Lung (tissue), 11 donors: ENCODE measurements at regions not wholly inside any gene's neighbourhood (a gene's known extent, or its start where the extent isn't known, plus 50 kb on each side); places are given as distances from the start of the nearest gene placed in this dataset.
A peak's percentile ranks its signal among the peaks of the same experiment; 100 is the strongest.

Source experiments
- ATAC-seq: fragments of 200-7000 bp; cut with Tn5 transposase; one replicate; pipeline ENCODE4 v1.9.1; 2020; ENCODE audit warnings: moderate number of reproducible peaks; ENCODE audit not compliant: insufficient read depth, low FRiP score
- DNase-seq, 3 donors: peaks; one replicate each; pipeline ENCODE4 v3.0.0-alpha.2; 2013 to 2017
- H3K27ac ChIP-seq, 2 donors: one replicate each; pipeline ENCODE4 v1.5.1; 2013; ENCODE audit warnings: mild to moderate bottlenecking in 2 of 2, moderate library complexity in 2 of 2, control low read depth in 1 of 2, inconsistent platforms in 1 of 2, low read depth in 1 of 2, low read length in 1 of 2
- H3K27me3 ChIP-seq, 3 donors: one replicate each; pipeline ENCODE4 v1.5.1; 2013; ENCODE audit warnings: low read length in 2 of 3; ENCODE audit not compliant: control insufficient read depth in 3 of 3, insufficient read depth in 3 of 3
- H3K36me3 ChIP-seq, 4 donors: one replicate each; pipeline ENCODE4 v1.5.1; 2013; ENCODE audit warnings: low read length in 4 of 4, mild to moderate bottlenecking in 1 of 4, moderate library complexity in 1 of 4; ENCODE audit not compliant: control insufficient read depth in 4 of 4, insufficient read depth in 4 of 4
- H3K4me1 ChIP-seq, 5 donors: one replicate each; pipeline ENCODE4 v1.5.1; 2013; ENCODE audit warnings: low read length in 5 of 5, mild to moderate bottlenecking in 2 of 5, moderate library complexity in 1 of 5; ENCODE audit not compliant: control insufficient read depth in 5 of 5, insufficient read depth in 5 of 5
- H3K4me3 ChIP-seq: one replicate; pipeline ENCODE4 v1.5.1; 2013; ENCODE audit warnings: mild to moderate bottlenecking, control low read depth, moderate library complexity
- H3K9ac ChIP-seq, 2 donors: one replicate each; pipeline ENCODE4 v1.5.1; 2013; ENCODE audit warnings: low read length in 2 of 2, control low read depth in 1 of 2; ENCODE audit not compliant: insufficient read depth in 1 of 2
- H3K9me3 ChIP-seq, 4 donors: one replicate each; pipeline ENCODE4 v1.5.1; 2013; ENCODE audit warnings: low read length in 3 of 4, mild to moderate bottlenecking in 1 of 4, moderate library complexity in 1 of 4; ENCODE audit not compliant: control insufficient read depth in 4 of 4, insufficient read depth in 3 of 4
- WGBS, 2 donors: extraction: QIAGEN DNeasy Blood & Tissue Kit; methylation state at CpG; one replicate each; pipeline ENCODE4 v1.1.7; 2013; 5-methylcytosine and 5-hydroxymethylcytosine counted together
- TF ChIP-seq, protein P1 (sequence below): IDR thresholded peaks from 2 replicates; pipeline ENCODE4 v1.5.1; 2012; ENCODE audit warnings: mild to moderate bottlenecking; ENCODE audit errors: control extremely low read depth, extremely low read depth
- donor health status: control.
- donor health status: control.
- donor health status: Bipolar disorder and iron deficiency.
- donor health status: healthy.
- donor health status: DM: yes; HTN: yes; CAD: no.

- TF ChIP-seq, protein P1, sequence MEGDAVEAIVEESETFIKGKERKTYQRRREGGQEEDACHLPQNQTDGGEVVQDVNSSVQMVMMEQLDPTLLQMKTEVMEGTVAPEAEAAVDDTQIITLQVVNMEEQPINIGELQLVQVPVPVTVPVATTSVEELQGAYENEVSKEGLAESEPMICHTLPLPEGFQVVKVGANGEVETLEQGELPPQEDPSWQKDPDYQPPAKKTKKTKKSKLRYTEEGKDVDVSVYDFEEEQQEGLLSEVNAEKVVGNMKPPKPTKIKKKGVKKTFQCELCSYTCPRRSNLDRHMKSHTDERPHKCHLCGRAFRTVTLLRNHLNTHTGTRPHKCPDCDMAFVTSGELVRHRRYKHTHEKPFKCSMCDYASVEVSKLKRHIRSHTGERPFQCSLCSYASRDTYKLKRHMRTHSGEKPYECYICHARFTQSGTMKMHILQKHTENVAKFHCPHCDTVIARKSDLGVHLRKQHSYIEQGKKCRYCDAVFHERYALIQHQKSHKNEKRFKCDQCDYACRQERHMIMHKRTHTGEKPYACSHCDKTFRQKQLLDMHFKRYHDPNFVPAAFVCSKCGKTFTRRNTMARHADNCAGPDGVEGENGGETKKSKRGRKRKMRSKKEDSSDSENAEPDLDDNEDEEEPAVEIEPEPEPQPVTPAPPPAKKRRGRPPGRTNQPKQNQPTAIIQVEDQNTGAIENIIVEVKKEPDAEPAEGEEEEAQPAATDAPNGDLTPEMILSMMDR = no peak
- no peak overlapping the region for H3K27ac ChIP-seq
- no peaks in the 10 kb centered on the region for H3K27me3 ChIP-seq
- DNase-seq (no peak), ATAC-seq (no peak)
- H3K4me3 ChIP-seq = no peak overlapping the region
- H3K9ac ChIP-seq = no peak overlapping the region
- no peaks in the 10 kb centered on the region for H3K4me1 ChIP-seq
- 63 to 81% methylated on average over 5 of the region's 5 CpGs for WGBS, 2 donors
- H3K36me3 ChIP-seq = no peaks in the 10 kb centered on the region
- H3K9me3 ChIP-seq = no peaks in the 10 kb centered on the region
Measured at GRCh38 chr2:22729466-22729865, 655.5 kb upstream of the KLHL29 start.

DNA sequence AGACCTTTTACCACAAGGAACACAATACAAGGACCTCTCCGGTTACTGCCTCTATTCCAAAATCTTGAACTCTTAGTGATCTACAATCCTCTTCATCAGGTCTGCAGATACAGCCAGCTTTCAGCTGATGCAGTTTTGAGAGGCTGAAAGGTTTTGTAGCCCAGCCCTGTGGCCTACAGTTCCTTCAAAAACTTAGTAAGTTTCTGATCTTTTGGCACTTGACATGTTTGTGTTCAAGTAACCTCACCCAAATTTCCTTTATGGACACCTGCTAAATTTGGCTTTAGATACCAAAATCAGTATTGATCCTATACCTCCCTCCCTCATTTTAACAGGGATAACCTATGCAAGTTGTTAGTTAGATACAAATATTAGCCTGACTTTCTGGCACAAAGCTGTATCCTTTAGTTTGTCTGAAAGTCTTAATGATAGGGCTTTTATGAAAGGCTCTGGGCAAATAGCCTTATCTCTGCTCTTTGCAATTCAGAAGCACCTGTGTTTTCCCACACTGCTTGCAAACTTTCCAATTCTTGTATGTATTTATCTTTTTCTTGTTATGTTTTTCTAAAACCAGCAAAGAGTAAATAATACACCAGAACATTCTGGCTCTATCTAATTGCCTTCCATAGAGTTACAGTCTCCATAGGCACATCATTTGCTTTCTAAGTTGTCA lies 650.5 kb upstream of the KLHL29 start:
- Histone ChIP-seq H3K9me3 (no peaks in the 10 kb centered on the region), H3K27ac (no peak overlapping the region), H3K4me3 (no peak overlapping the region), H3K4me1 (no peaks in the 10 kb centered on the region), H3K27me3 (no peaks in the 10 kb centered on the region), H3K36me3 (no peaks in the 10 kb centered on the region), H3K9ac (no peak overlapping the region)
- ATAC-seq (no peak), DNase-seq (no peak)
- 88 to 100% methylated on average over 1 of the region's 1 CpG for WGBS, 2 donors
- TF ChIP-seq, protein P1 = no peak

DNA sequence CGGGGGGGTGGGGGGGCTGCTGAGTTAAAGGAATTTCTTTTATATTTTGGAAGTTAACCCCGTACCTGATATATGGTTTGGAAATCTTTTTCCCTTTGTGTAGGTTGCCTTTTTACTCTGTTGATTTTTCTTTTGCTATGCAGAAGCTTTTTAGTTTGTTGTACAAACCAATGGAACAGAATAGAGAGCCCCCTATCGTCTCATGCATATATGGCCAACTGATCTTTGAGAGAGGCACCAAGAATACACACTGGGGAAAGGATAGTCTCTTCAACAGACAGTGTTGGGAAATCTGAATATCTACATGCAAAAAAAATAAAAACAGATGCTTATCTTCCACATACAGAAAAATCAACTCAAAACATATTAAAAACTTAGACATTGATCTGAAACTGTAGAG lies 647.8 kb upstream of the KLHL29 start:
- DNase-seq (peak in 2 of 3 donors; percentile 7 to 19), ATAC-seq (no peak)
- Histone ChIP-seq H3K27me3 (no peaks in the 10 kb centered on the region), H3K9ac (no peak overlapping the region), H3K9me3 (no peaks in the 10 kb centered on the region), H3K4me1 (no peaks in the 10 kb centered on the region), H3K4me3 (no peak overlapping the region), H3K27ac (no peak overlapping the region), H3K36me3 (no peaks in the 10 kb centered on the region)
- 63 to 74% methylated on average over 3 of the region's 3 CpGs for WGBS, 2 donors
- TF ChIP-seq, protein P1 = no peak

DNA sequence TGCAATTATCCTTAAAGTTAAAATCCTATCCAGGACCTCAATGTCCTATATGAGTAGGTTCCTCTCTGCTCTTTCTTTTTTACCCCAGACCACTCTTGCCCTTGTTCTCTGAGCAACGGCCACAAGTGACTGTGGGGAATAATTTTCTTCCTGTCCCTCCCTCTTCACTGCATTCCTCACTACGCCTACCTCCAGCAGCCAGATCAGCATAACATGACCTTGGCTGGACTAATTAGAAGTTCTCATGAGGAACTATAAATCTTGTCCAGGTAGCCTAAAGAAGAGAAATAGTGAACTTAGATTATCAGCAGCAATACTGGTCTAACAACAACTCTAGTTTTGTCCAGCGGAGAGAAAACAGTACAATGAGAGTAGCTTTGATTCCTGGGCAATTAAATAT lies 643.8 kb upstream of the KLHL29 start:
- Histone ChIP-seq H3K9me3 (no peaks in the 10 kb centered on the region), H3K27ac (no peak overlapping the region), H3K9ac (no peak overlapping the region), H3K36me3 (no peaks in the 10 kb centered on the region), H3K4me1 (no peaks in the 10 kb centered on the region), H3K4me3 (no peak overlapping the region), H3K27me3 (no peaks in the 10 kb centered on the region)
- TF ChIP-seq, protein P1 = no peak
- WGBS, 2 donors = 37 to 41% methylated on average over 3 of the region's 3 CpGs
- no peak for ATAC-seq
- no peak for DNase-seq
